OCI-LY7 (cell line): ENCODE measurements at regions not wholly inside any gene's neighbourhood (a gene's known extent, or its start where the extent isn't known, plus 50 kb on each side); places are given as distances from the start of the nearest gene placed in this dataset.

ENCODE experiments used
- EZH2phosphoT487 ChIP-seq: fragments of 200-600 bp; sonication (generic); IDR thresholded peaks from 2 replicates; pipeline ENCODE4 v1.6.1; 2018; ENCODE audit warnings: low read depth, borderline replicate concordance, mild to moderate bottlenecking, mixed run types, antibody characterized with exemption, low read length, moderate library complexity, mixed read lengths
- TF ChIP-seq, protein P1 (sequence below): fragments of 200-600 bp; sonication (generic); conservative IDR thresholded peaks from 2 replicates; pipeline ENCODE4 v1.5.1; 2014; ENCODE audit warnings: mild to moderate bottlenecking, antibody characterized with exemption, low read length, moderate library complexity, mixed read lengths

DNA sequence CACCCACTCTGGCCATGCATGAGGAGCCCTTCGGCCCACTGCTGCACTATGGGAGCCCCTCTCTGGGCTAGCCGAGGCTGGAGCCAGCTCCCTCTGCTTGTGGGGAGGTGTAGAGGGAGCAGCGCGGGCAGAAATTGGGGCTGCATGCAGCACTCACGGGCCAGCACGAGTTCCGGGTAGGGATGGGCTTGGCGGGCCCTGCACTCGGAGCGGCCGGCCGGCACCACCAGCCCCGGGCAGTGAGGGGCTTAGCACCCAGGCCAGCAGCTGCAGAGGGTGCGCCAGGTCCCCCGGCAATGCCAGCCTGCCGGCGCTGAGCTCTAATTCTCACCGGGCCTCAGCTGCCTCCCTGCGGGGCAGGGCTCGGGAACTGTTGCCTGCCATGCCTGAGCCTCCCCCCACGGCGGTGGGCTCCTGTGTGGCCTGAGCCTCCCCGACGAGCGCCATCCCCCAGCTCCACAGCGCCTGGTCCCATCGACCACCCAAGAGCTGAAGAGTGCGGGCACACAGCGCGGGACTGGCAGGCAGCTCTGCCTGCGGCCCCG, 209.0 kb downstream of the LTN1 start:
- TF ChIP-seq, protein P1, sequence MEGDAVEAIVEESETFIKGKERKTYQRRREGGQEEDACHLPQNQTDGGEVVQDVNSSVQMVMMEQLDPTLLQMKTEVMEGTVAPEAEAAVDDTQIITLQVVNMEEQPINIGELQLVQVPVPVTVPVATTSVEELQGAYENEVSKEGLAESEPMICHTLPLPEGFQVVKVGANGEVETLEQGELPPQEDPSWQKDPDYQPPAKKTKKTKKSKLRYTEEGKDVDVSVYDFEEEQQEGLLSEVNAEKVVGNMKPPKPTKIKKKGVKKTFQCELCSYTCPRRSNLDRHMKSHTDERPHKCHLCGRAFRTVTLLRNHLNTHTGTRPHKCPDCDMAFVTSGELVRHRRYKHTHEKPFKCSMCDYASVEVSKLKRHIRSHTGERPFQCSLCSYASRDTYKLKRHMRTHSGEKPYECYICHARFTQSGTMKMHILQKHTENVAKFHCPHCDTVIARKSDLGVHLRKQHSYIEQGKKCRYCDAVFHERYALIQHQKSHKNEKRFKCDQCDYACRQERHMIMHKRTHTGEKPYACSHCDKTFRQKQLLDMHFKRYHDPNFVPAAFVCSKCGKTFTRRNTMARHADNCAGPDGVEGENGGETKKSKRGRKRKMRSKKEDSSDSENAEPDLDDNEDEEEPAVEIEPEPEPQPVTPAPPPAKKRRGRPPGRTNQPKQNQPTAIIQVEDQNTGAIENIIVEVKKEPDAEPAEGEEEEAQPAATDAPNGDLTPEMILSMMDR = no peak
- no peak for TF ChIP-seq EZH2phosphoT487
